GM21737 (cell line): ENCODE measurements at regions not wholly inside any gene's neighbourhood (a gene's known extent, or its start where the extent isn't known, plus 50 kb on each side); places are given as distances from the start of the nearest gene placed in this dataset.
A peak's percentile ranks its signal among the peaks of the same experiment; 100 is the strongest.
"Not testable (repeated sequence)": the region's sequence is repeated elsewhere in the genome, so short reads cannot be mapped to it uniquely, and the experiment has no call there.

Source experiments
- ATAC-seq: cut with Tn5 transposase; IDR thresholded peaks from one replicate; pipeline ENCODE4 v1.9.1; 2021; ENCODE audit warnings: mild to moderate bottlenecking, moderate library complexity; ENCODE audit not compliant: unreplicated experiment

DNA sequence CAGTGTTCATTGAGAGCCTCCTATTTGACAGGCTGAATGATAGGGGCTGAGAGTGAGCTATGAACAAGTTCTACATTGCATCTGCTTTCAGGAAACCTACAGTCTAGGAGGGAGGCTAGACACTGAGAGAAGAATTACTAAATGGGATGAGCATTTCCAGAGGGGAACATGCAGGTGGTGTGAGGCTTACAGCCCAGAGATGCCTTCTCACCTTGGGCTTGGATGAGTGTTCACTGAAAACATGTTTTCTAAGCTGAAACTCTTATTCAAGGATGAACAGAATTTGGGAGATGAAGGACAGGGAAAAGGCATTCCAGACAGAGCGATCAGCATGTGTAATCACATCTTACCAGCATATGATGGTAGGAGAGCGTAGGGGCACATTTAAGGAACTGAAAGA lies 177.5 kb upstream of the E2F8 start:
- ATAC-seq = no peak

DNA sequence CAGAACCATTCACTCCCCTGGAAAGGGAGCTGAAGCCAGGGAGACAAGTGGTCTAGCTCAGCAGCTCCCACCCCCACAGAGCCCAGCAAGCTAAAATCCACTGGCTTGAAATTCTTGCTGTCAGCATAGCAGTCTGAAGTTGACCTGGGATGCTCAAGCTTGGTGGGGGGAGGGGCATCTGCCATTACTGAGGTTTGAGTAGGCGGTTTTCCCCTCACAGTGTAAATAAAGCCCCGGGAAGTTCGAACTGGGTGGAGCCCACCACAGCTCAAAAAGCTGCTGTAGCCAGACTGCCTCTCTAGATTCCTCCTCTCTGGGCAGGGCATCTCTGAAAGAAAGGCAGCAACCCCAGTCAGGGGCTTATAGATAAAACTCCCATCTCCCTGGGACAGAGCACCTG lies 171.3 kb upstream of the E2F8 start:
- not testable (repeated sequence) for ATAC-seq

DNA sequence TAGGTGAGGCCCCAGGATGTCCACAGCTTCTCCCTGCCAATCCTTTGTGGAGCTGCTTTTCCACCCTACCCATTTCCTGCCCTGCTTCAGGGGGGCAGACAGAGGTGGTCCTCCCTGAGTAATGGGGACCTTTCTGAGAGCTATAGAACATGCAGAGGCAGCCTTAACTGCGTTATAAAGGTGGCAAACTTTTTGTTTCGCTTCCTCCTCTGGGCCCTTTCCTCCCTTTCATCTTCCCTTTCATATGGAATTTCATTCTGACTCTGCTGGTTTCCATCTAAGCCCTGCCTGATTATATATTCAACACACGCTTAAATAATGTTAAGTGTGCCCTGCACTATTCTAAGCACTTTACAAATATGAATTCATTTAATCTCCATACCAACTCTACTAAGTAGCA lies 169.3 kb upstream of the E2F8 start:
- ATAC-seq = no peak

DNA sequence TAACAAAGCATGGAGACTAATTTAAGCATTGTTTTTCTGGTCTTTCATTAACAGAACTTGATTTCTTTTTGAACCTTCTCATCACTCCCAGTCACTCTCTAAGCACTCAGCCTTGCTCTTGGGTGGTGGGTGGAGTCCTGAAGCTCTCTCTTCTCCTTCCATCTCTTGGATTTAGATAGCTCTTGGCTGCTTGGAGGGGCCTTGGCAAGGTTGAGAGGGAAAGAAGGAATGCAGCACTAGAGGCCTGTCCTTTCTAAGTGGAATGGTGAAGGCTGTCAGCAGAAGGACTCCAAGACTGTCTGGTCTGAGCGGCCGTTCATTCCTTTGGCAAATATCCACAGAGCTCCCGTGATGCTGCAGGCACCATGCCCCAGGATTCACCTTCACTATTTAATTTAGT lies 168.6 kb upstream of the E2F8 start:
- ATAC-seq = no peak

DNA sequence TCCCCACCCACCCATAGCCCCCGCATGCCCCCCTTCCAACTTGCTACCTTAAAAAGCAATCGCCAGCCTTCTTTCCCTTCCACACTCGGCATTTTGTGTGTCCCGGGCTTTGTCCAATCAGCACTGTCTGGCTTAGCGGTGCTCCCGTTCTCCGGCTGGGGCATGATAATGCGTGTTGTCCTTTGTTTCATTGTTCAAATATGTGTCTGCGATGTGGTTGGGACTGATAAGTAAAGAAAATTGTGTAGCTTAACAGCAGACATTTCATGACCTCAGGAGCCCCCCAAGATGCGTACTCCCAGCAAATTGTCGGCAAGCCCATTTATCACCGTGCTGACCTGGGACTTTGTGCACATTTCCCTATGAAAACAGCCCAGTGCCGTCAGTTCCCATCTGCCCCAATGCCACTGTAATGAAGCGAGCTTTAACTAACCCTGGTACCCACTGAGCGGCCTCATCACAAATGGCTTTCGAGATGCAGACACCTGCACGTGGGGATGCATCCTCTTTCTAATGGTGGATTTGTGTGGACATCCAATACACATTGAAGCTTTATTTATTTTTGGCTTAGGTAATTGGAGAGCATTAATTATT lies 167.0 kb upstream of the E2F8 start:
- ATAC-seq = no peak

DNA sequence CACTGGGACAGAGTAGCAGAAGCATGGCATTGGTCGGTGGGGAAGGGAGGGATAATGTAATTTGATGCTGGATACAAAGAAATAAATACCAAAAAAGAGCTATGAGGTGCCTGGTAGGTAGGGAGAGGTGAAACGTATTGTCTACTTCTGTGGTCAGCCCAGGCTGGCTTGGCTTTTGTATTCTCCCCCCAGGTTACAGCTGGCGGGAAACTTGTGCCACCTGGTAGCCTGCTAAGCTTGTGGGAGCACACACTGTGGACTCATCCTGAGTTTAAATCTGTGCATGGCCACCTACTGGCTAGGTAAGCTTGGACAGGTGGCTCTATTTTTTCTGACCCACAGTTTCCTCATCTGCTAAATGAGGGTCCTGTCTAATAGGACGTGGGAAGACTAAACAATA lies 165.2 kb upstream of the E2F8 start:
- no peak for ATAC-seq

DNA sequence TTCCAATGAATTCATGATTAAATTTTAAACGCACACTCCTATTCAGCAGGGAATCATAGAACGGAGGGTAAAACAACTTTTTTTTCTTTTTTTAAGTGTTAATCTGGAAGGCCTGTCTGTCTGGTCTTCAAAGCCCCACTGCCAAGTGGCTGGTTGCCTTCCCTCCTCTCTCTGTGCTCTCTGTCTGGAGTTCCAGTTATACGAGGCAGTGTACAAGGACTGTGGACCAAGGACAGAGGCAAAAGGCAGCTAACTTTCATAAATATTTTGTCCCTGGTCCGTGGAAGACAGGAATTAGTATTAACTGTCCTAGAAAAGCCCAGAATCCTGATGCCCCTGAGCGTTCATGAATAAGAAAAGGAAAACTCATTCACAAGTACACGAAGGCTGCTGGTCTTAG lies 164.0 kb upstream of the E2F8 start:
- no peak for ATAC-seq

DNA sequence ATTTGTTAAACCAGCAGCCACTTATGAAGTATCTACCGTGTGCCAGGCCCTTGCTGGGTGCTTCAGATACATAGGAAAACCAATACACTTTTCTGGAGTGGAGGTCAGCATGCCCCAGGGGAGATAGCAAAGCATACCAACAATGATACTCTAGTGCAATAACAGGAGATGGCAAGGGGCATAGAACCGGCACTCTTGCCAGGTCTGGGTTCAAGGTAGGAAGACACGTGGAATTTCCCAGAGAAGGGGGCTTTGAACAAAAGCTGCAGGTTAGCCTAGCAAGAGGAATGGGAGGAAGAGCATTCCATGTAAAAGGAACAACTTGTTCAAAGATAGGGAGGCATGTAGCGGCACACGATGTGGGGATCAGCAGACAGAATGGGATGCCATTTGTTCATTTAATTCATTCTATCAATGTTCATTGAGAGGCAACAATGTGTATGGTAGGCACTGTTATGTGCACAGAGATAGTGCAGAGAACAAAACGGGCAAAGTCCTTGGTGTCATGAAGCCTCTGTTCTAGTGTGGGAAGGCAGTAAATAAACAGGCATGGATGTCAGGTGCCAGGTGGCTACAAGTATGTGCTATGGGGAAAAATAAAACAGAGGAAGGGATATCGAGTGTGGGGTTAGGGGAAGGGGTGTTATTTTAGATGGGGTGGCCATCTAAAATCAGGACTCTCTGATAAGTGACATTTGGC lies 162.6 kb upstream of the E2F8 start:
- no peak for ATAC-seq

DNA sequence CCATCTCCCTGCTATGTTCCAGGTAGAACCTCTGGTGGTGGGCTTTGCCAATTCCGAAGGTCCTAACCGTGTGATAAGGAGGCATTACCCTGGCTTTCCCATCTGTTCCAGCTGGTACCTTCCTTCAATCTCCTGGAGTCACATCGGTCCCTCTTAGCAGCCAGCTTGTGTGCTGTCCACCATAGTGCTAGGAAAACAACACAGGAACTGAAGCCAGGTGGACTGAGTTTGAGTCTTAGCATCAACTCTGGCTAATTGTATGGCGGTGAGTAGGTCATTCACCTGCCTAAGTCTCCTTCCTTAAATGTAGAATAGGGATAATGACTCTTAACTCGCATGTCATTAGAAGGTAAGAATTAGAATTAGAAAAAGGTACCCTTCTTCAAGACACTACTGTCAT lies 159.6 kb upstream of the E2F8 start:
- ATAC-seq = no peak

DNA sequence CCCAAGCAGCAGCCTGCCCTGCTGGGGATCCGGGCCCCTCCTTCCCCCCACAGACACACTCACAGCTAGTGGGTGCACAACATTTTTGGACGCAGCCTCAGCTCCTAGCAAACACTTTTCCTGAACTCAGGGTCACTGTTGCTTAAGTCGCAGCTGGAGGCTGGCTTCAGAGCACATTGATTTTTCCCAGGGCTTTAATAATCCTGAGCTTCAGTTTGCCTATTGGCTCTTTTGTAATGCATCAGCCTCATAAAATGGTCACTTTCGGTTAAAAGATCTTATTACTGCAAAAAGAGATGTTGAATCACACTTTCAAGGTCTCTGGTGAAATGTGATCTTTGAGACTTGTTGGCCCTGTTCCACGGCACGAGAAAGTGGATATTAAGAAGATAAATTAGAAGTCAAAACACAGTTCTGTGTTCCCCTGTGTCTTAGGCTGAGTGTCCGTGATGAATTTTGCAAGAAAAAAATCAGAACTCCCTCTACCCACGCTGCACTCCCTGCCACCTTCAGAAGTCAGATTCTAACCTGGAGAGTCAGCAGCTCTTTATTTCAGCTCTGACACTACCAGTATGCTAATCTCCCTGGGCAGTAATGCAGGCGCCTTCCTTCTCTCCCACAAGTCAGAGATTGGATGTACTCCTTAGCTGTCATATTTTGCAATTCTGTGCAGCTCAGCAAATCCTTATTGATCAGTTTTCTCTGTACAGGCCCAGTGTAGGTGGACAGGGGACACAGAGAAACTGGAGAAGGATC lies 158.2 kb upstream of the E2F8 start:
- no peak for ATAC-seq

DNA sequence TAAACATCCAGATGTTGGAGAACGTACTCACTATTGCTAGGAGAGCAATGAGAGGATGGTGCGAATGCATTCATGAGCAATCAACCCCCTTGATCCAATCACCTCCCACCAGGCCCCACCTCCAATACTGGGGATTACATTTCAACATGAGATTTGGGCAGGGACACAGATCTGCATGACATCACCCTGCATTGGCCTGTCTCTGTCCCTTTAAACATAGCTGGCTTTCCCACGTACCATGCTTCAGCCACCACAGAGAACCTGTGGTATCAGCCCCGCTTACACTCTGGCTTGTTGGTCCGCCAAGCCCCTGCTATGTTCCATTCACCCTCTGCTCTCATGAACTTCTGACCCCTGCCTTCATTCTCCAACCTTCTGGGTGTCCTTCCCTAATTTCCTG lies 157.5 kb upstream of the E2F8 start:
- ATAC-seq = no peak

DNA sequence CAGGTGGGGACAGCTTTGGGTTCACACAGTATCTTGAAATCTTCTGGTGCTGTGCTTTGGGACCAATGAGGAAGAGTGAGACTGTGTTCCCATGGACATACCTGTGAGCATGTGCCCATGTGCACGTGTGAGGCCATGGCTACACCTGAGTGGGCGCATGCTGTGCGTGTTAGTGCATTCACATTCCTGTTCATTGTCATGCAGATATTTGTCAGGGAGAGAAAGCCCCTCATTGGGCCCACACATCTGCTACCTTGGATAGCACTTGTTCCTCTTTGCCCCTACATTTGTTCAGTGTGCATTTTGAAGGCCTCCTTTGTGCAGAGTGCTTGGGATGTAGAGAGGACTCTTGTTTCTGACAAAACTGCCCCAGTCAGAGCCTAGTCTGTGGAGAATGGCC lies 154.3 kb upstream of the E2F8 start:
- ATAC-seq = no peak

DNA sequence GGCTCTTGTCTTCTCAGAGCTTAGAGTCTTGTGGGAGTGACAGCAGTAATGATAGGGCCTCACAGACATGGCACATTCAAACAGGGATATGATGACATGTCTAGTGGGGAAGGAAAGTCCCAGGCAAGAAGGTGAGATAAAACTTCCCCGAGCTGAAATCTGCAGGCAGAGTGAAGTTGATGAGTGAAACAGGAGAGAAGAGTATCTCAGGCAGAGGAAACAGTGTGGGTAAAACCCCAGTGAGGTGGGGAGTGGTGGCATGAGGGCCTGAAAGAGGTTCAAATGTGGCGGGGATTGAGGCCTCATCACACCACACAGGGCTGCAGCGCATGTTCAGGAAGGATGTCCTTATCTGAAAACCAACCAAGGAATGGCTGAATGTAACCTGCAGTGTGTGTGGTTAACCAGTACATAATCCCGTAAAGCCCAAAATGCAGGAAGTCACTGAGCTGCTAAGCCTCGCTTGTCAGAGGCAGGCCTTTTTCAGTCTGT lies 153.8 kb upstream of the E2F8 start:
- ATAC-seq = peak; percentile 60

DNA sequence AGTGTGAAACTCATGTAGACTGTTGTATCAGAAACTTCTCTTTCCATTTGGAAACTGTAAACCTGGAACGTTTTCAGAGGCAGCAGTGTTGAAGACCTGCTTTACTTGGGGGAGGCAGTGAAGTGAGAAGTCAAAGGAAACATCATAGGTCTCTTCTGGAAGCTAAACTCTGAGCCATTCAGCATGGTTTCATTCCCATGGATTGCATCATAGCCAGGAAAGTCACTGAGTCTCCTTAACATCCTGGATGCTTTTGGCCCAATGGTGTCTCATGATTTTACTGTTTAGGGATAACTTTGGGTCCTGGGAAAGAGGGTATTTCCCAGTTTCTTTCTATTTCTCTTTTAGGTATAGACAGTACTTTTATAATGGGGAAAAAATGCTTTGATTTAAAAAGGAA lies 153.2 kb upstream of the E2F8 start:
- no peak for ATAC-seq

DNA sequence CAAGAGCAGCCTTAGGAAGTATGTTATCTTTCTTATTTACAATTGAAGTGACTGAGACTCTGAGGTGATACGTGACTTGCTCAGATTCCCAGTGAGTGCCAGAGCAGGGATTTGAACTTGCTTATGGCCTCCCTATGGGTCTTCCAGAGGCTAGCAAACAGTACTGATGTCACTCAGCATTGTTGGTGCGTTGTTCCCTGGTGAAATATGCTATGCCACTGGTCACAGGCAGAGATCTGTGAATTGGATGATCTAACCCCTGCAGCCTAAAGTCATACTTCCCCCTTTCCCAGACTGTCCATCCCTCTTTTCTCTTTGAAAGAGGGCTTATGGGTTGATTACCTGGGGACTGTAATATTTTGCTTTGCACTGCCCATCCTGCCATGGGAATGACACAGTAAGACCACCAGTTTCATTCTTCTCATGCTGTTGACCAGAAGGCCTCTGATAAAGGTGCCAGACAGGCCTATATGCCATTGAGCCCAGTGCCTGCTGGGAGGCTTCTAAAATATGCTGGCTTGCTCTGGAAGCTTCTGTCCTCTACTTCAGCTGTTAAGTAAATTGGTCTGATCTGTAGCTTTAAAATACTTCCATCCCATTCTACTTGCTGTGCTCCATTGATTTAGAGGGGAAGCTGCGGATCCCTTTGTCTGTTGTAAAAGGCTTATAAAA lies 152.2 kb upstream of the E2F8 start:
- ATAC-seq = no peak

DNA sequence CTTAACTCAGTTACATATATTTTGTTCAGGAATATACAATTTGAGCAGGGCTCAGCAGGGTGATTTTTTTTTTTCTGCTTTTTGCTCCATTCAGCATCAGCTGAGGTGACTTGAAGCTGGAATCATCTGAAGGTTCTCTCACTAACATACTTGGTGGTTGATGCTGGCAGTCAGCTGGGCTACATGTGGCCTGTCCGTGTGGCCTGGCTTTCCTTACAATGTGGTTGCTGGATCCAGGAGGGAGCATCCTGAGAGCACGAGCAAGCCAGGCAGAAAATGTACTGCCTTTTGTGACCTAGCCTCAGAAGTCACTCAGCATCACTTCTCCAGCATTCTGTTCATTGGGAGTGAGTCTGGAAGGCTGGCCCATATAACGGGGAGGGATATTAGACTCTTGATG lies 151.6 kb upstream of the E2F8 start:
- no peak for ATAC-seq

DNA sequence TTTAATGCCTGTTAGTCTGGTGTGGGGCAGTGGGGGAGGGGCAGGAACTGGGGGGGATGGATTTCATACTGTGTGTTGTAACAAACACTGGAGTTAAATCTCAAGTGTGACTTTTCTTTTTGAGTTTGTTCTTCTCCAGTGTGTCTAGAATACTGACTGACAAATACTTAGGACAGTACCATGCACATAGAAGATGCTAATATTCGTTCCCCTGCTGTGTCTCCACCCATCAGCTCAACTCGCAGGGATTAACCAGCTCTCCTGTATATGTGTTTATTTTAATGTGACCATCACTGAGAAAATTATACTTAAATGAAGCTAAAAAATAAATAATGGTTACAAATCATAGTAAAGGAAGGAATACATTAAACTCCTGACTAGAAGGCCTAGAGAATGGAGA lies 150.9 kb upstream of the E2F8 start:
- no peak for ATAC-seq

DNA sequence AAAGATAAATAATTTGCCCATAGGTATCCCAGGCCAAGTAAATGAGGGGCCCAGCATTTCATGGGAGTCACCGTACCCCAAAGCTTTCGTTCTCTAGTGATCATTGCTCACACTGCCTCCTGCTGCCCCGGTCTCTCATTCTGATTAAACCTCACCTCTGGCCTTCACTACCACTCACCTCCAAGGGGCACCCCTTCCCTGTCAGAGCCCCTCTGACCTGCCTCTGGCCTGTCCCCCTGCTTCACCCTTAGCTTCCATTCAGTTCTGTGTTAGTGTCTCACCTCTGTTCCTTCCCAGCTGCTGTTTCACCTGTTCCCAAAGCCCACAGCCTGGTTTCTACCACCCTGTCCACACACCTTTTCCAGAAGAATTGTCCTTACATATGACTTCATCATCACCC lies 150.3 kb upstream of the E2F8 start:
- ATAC-seq = no peak

DNA sequence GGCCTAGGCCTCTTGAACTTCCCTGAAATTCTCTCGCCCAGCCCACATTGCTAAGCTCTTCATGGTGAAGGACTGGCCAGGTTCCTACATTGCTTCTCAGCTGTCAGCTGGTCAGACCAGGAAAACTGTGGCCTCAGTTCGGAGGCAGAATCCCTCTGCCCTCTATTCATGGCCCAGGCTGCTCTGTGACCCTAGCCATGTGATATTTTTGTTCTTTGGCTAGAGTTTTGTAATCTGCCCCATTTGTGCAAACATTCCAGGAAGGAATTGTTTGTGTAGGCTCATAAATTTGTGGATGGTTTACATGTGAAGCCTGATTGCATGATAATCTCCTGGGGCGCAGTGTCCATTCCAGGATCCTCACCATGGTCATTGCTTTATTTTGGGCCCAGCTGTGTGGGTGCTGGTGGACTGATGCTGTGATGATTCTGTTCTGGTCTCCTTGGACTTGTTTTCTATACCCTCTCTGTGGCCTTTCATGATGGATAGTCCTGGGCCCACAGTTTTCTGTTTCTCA lies 149.1 kb upstream of the E2F8 start:
- ATAC-seq = no peak

DNA sequence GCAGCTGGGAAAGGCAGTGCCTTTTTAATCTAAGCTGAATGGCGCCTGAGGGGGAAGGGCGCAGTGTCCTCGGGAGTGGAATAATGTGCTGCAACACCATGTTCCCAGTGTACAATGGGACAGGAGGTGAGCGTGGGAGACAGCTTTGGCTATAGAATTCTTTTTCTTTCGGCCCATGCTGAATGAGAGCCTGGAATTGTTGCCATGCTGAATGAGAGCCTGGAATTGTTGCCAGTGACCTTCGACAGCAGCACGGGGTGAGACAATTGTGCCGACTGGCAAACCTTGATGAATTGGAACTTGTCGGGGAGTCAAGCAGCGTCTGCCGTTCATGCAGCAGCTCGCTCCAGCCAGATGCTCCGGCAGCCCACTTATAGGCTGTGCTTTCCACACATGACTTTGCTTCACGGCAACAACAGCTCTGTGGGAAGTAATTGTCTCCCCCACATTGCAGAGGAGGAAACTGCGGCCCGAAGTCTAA lies 141.4 kb upstream of the E2F8 start:
- no peak for ATAC-seq

DNA sequence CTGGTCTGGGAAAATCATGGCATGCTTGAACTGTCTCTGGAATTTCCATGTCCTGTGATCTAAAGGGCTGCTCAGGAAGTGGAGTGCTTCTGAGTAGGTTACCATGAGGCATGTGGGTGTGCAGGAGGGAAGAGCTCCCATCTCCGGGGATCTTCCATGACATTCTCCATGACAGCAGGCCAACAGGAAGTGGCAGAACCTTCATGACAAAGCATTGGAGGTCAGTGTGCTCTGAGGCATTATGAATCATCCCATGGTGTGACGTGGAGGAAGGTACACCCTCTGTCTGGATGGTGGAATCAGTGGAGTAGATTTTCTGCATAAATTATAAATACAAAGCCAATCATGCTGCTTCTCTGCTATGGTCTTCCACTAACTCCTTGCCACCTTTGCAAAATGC lies 139.6 kb upstream of the E2F8 start:
- no peak for ATAC-seq
